ENCODE measurements at regions not wholly inside any gene's neighbourhood (a gene's known extent, or its start where the extent isn't known, plus 50 kb on each side); places are given as distances from the start of the nearest gene placed in this dataset.

DNA sequence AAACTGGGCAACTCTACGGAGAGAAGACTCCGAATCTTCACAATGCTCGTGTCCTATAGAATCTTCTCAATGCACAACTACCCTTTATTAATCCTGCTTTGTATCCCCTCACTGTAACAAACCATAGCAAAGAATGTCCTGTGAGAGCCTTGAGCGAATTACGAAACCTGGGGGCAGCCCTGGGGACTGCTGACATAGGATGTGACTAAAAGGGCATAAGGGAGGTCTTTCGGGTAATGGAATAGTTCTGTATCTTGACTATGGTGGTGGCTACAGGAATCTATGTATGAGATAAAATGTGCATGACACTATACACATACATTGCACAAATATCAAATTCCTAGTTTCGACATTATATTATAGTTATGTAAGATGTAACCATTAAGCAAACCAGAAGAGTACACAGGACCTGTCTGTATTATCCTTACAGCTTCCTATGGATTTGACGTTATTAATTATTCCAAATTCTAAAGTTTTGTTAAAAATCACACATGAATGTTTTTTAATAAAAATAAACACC, 162.5 kb upstream of the KCTD7 start:
- TF ChIP-seq, protein P1, sequence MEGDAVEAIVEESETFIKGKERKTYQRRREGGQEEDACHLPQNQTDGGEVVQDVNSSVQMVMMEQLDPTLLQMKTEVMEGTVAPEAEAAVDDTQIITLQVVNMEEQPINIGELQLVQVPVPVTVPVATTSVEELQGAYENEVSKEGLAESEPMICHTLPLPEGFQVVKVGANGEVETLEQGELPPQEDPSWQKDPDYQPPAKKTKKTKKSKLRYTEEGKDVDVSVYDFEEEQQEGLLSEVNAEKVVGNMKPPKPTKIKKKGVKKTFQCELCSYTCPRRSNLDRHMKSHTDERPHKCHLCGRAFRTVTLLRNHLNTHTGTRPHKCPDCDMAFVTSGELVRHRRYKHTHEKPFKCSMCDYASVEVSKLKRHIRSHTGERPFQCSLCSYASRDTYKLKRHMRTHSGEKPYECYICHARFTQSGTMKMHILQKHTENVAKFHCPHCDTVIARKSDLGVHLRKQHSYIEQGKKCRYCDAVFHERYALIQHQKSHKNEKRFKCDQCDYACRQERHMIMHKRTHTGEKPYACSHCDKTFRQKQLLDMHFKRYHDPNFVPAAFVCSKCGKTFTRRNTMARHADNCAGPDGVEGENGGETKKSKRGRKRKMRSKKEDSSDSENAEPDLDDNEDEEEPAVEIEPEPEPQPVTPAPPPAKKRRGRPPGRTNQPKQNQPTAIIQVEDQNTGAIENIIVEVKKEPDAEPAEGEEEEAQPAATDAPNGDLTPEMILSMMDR (IDR thresholded peaks at IDR 0.05) = no peak
- no peak for TF ChIP-seq POLR2A (IDR thresholded peaks at IDR 0.05)
